Chondrocyte (in vitro differentiated cells): ENCODE measurements at regions not wholly inside any gene's neighbourhood (a gene's known extent, or its start where the extent isn't known, plus 50 kb on each side); places are given as distances from the start of the nearest gene placed in this dataset.

Experiments
- DNase-seq: peaks from one replicate; pipeline ENCODE4 v3.0.0; 2021; ENCODE audit warnings: mixed read lengths, low spot score
- H3K27ac Mint-ChIP-seq: one replicate; pipeline ENCODE4 v1.8.0; 2021; ENCODE audit warnings: mild to moderate bottlenecking, moderate library complexity, mixed read lengths; ENCODE audit not compliant: unreplicated experiment
- H3K27me3 Mint-ChIP-seq: 2 replicates; pipeline ENCODE4 v1.8.0; 2021; ENCODE audit warnings: low read depth, mixed read lengths
- H3K36me3 Mint-ChIP-seq: 2 replicates; pipeline ENCODE4 v1.8.0; 2021; ENCODE audit warnings: low read depth, mixed read lengths
- H3K4me1 Mint-ChIP-seq: 2 replicates; pipeline ENCODE4 v1.8.0; 2021; ENCODE audit warnings: low read depth, mild to moderate bottlenecking, mixed read lengths
- H3K4me3 Mint-ChIP-seq: one replicate; pipeline ENCODE4 v1.8.0; 2021; ENCODE audit warnings: mild to moderate bottlenecking, moderate library complexity, mixed read lengths; ENCODE audit not compliant: unreplicated experiment
- H3K9me3 Mint-ChIP-seq: 2 replicates; pipeline ENCODE4 v1.8.0; 2021; ENCODE audit warnings: low read depth, mixed read lengths
- CTCF ChIP-seq: fragments of 200-600 bp; sonication (generic); IDR thresholded peaks from 2 replicates; pipeline ENCODE4 v1.5.0; 2021; ENCODE audit warnings: antibody characterized with exemption, mild to moderate bottlenecking, moderate library complexity

- no peak for DNase-seq
- Mint-ChIP-seq H3K4me1 (peaks cover 5% of the 10 kb centered on the region), H3K27ac (no peak overlapping the region), H3K27me3 (peaks cover 2% of the 10 kb centered on the region), H3K9me3 (no peaks in the 10 kb centered on the region), H3K4me3 (no peak overlapping the region), H3K36me3 (no peaks in the 10 kb centered on the region)
- no peak for TF ChIP-seq CTCF
Measured at GRCh38 chr7:25032774-25033743, 53.1 kb upstream of the OSBPL3 start.

- no peak for TF ChIP-seq CTCF
- Mint-ChIP-seq H3K27ac (no peak overlapping the region), H3K4me1 (peaks cover 5% of the 10 kb centered on the region), H3K4me3 (no peak overlapping the region), H3K27me3 (no peaks in the 10 kb centered on the region), H3K36me3 (no peaks in the 10 kb centered on the region), H3K9me3 (no peaks in the 10 kb centered on the region)
- no peak for DNase-seq
Measured at GRCh38 chr7:25031432-25031831, 51.5 kb upstream of the OSBPL3 start.

GRCh38 chr7:25031007-25031406 lies 51.0 kb upstream of the OSBPL3 start:
- H3K4me3 Mint-ChIP-seq: no peak overlapping the region
- no peak for DNase-seq
- H3K9me3 Mint-ChIP-seq: no peaks in the 10 kb centered on the region
- H3K4me1 Mint-ChIP-seq: peaks cover 5% of the 10 kb centered on the region
- no peak for TF ChIP-seq CTCF
- H3K36me3 Mint-ChIP-seq: no peaks in the 10 kb centered on the region
- no peak overlapping the region for H3K27ac Mint-ChIP-seq
- no peaks in the 10 kb centered on the region for H3K27me3 Mint-ChIP-seq
